ENCODE measurements at regions not wholly inside any gene's neighbourhood (a gene's known extent, or its start where the extent isn't known, plus 50 kb on each side); places are given as distances from the start of the nearest gene placed in this dataset.

DNA sequence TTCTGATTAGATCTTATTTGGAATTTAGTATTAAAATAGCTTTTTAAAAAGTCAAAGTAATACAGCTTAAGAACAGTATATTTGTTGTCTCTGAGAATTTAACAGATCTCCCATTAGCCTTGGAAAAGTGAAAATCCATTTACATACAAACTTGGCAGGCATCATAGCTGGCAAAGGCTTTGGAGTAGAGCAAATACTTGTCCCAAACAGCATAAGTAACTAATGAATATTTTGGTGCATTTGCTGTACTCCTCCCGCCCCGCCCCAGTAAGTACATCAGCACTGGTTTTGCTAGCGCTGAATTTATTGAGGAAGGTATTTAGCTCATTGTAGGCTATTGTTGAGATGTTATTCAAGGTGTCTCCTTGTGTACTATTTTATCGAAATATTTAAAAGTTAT lies 417.7 kb upstream of the KAZN start:
- H3K4me1 ChIP-seq, result no peaks in the 10 kb centered on the region
- TF ChIP-seq, protein P1, sequence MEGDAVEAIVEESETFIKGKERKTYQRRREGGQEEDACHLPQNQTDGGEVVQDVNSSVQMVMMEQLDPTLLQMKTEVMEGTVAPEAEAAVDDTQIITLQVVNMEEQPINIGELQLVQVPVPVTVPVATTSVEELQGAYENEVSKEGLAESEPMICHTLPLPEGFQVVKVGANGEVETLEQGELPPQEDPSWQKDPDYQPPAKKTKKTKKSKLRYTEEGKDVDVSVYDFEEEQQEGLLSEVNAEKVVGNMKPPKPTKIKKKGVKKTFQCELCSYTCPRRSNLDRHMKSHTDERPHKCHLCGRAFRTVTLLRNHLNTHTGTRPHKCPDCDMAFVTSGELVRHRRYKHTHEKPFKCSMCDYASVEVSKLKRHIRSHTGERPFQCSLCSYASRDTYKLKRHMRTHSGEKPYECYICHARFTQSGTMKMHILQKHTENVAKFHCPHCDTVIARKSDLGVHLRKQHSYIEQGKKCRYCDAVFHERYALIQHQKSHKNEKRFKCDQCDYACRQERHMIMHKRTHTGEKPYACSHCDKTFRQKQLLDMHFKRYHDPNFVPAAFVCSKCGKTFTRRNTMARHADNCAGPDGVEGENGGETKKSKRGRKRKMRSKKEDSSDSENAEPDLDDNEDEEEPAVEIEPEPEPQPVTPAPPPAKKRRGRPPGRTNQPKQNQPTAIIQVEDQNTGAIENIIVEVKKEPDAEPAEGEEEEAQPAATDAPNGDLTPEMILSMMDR (IDR thresholded peaks at IDR 0.05), result no peak
- no peaks in the 10 kb centered on the region for H3K79me2 ChIP-seq
- H3K4me3 ChIP-seq (ENCODE audit: low read depth, low read length), result no peak overlapping the region
- H3K9me3 ChIP-seq (ENCODE audit: control insufficient read depth, low read length), result no peaks in the 10 kb centered on the region
- H3K4me2 ChIP-seq (ENCODE audit: low read length), result no peak overlapping the region
- no peaks in the 10 kb centered on the region for H3K27me3 ChIP-seq (ENCODE audit: control insufficient read depth, insufficient read depth, low read length)
- H2AFZ ChIP-seq, result no peak overlapping the region
- no peaks in the 10 kb centered on the region for H3K36me3 ChIP-seq (ENCODE audit: control insufficient read depth, insufficient read depth, low read length)
- H3K27ac ChIP-seq, result no peak overlapping the region
- H3K9ac ChIP-seq, result no peak overlapping the region

DNA sequence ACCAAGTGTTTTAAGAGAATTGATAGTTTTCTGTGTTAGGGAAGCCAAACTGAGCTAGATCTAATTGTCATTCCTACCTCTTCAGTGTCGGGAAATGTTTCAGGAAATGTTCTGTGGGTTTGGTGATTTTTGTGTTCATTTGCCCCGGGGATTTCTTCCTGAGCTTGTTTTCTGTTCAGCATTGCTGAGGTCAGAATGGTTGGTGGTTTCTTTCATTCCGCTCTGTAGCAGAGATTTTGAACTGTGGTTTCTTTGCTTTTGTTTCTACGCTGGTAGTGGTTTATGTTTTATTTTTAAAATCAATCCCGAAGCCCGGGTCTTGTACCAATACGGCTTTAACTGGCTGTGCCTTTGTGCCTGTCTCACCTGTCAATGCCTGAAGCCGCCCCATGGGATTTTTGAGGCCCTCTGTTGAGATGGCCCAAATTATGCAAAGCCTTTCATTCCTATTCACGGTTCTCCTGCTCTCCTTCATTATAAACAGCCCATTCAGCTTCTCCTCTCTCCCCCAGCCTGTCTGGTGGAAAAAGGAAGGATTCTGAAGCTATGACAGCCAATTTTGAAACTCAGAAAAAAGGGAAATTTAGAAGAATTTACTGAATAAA lies 417.2 kb upstream of the KAZN start:
- Histone ChIP-seq H2AFZ (no peak overlapping the region), H3K36me3 (ENCODE audit: control insufficient read depth, insufficient read depth, low read length) (no peaks in the 10 kb centered on the region), H3K4me2 (ENCODE audit: low read length) (no peak overlapping the region), H3K9ac (no peak overlapping the region), H3K79me2 (no peaks in the 10 kb centered on the region), H3K27ac (no peak overlapping the region), H3K4me3 (ENCODE audit: low read depth, low read length) (no peak overlapping the region), H3K9me3 (ENCODE audit: control insufficient read depth, low read length) (no peaks in the 10 kb centered on the region), H3K27me3 (ENCODE audit: control insufficient read depth, insufficient read depth, low read length) (no peaks in the 10 kb centered on the region), H3K4me1 (no peaks in the 10 kb centered on the region)
- TF ChIP-seq, protein P1 (IDR thresholded peaks at IDR 0.05), result no peak

DNA sequence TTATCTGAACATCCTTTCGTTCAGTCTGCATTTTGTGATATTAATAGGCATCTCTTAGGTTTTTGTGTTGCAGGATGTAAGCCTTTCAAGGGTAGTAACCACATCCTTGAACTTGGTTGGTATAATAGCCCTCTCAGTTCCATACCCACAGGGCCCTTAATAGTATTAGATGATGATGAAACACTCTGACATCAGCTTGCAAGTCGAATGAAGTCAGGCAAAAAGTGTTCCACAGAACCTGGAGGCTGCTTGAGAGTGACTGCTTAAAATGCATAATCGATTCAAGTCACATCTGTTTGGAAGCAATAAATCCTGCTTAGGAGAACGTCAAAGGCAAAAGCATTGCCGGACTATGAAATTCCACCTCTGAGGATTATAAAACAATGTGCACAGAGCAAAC lies 415.6 kb upstream of the KAZN start:
- TF ChIP-seq, protein P1 (IDR thresholded peaks at IDR 0.05), result no peak
- H3K4me2 ChIP-seq (ENCODE audit: low read length), result no peak overlapping the region
- no peaks in the 10 kb centered on the region for H3K27me3 ChIP-seq (ENCODE audit: control insufficient read depth, insufficient read depth, low read length)
- H2AFZ ChIP-seq, result no peak overlapping the region
- no peak overlapping the region for H3K27ac ChIP-seq
- H3K9me3 ChIP-seq (ENCODE audit: control insufficient read depth, low read length), result no peaks in the 10 kb centered on the region
- no peak overlapping the region for H3K4me3 ChIP-seq (ENCODE audit: low read depth, low read length)
- no peaks in the 10 kb centered on the region for H3K79me2 ChIP-seq
- H3K4me1 ChIP-seq, result no peaks in the 10 kb centered on the region
- H3K36me3 ChIP-seq (ENCODE audit: control insufficient read depth, insufficient read depth, low read length), result no peaks in the 10 kb centered on the region
- no peak overlapping the region for H3K9ac ChIP-seq

DNA sequence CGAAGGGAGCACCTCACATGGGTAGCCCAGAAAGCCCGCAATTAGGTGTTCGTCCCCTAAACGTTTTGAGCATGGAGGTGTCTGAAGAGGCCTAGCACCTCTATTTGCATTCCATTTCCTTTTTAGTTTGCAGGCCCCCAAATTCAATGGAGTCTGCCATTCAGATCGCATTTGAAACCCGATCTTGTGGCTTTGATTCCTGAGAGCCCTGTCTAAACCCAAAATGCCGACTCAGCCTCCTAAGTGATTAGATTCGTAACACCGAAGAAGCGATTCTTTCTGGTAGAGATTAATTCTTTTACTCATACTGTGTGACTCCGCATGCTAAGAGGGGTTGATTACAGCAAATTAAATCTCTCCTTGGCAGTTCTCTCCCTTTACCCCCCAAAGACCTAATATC lies 415.2 kb upstream of the KAZN start:
- Histone ChIP-seq H3K9ac (no peak overlapping the region), H3K4me2 (ENCODE audit: low read length) (no peak overlapping the region), H3K9me3 (ENCODE audit: control insufficient read depth, low read length) (no peaks in the 10 kb centered on the region), H3K4me1 (no peaks in the 10 kb centered on the region), H3K36me3 (ENCODE audit: control insufficient read depth, insufficient read depth, low read length) (no peaks in the 10 kb centered on the region), H3K27me3 (ENCODE audit: control insufficient read depth, insufficient read depth, low read length) (no peaks in the 10 kb centered on the region), H3K79me2 (no peaks in the 10 kb centered on the region), H3K27ac (no peak overlapping the region), H2AFZ (no peak overlapping the region), H3K4me3 (ENCODE audit: low read depth, low read length) (no peak overlapping the region)
- TF ChIP-seq, protein P1 (IDR thresholded peaks at IDR 0.05), result no peak

DNA sequence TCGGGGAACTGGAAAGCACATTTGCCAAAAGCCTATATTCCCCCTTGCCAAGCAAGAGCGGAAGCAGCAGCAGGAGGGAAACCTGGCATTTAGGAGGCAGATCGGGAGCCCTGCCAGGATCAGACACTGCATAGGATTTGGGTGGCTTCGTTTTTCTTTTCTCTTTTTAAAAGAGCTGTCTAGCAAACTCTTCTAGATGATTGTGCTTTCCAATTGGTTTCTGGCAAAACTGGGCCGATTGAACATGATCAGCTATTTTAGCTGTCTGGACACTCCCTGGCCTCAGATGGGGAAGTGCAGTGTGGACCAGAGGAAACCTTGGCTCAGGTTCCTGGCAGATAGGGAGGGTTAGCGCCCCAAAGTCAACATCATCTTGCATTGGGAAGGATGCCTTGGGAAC lies 414.0 kb upstream of the KAZN start:
- H3K9ac ChIP-seq, result no peak overlapping the region
- no peak overlapping the region for H3K4me2 ChIP-seq (ENCODE audit: low read length)
- no peaks in the 10 kb centered on the region for H3K27me3 ChIP-seq (ENCODE audit: control insufficient read depth, insufficient read depth, low read length)
- H3K36me3 ChIP-seq (ENCODE audit: control insufficient read depth, insufficient read depth, low read length), result no peaks in the 10 kb centered on the region
- H3K9me3 ChIP-seq (ENCODE audit: control insufficient read depth, low read length), result no peaks in the 10 kb centered on the region
- H3K27ac ChIP-seq, result no peak overlapping the region
- TF ChIP-seq, protein P1 (IDR thresholded peaks at IDR 0.05), result no peak
- H3K4me3 ChIP-seq (ENCODE audit: low read depth, low read length), result no peak overlapping the region
- H3K79me2 ChIP-seq, result no peaks in the 10 kb centered on the region
- no peaks in the 10 kb centered on the region for H3K4me1 ChIP-seq
- H2AFZ ChIP-seq, result no peak overlapping the region

Data from parathyroid adenoma (tissue), 2 donors.